K562 (cell line): ENCODE measurements at regions not wholly inside any gene's neighbourhood (a gene's known extent, or its start where the extent isn't known, plus 50 kb on each side); places are given as distances from the start of the nearest gene placed in this dataset.

Source experiments
- ETV5 ChIP-seq: sonication (generic); formaldehyde crosslinking; IDR thresholded peaks from 2 replicates; pipeline ENCODE4 v1.4.0; 2020; ENCODE audit warnings: low read depth, mild to moderate bottlenecking, missing genetic modification reagents
- GTF2A2 ChIP-seq: IDR thresholded peaks from 2 replicates; pipeline ENCODE4 v1.6.1; 2016; ENCODE audit warnings: mild to moderate bottlenecking, missing genetic modification characterization, missing compliant biosample characterization
- SMAD4 ChIP-seq: fragments of 250-450 bp; sonication (Bioruptor Pico); conservative IDR thresholded peaks from 2 replicates; pipeline ENCODE4 v1.8.0; 2021; ENCODE audit warnings: inconsistent platforms, mild to moderate bottlenecking, moderate library complexity
- ZBTB9 ChIP-seq: fragments of 450-650 bp; formaldehyde crosslinking; IDR thresholded peaks from 2 replicates; pipeline ENCODE4 v1.4.0; 2020; ENCODE audit warnings: mild to moderate bottlenecking, moderate library complexity
- ZMIZ1 ChIP-seq, 2 experiments: fragments of 150-350 bp in 1 of 2; IDR thresholded peaks; 2 replicates each; pipeline ENCODE4 v1.6.1; 2012 to 2016; ENCODE audit warnings: low read depth in 2 of 2, low read length in 2 of 2, mild to moderate bottlenecking in 1 of 2, moderate library complexity in 1 of 2
- ZNF668 ChIP-seq: fragments of 250-450 bp; sonication (Bioruptor Pico); IDR thresholded peaks from 2 replicates; pipeline ENCODE4 v1.8.0; 2022; ENCODE audit warnings: mild to moderate bottlenecking, inconsistent platforms
- TF ChIP-seq, protein P1 (sequence below), 3 experiments: fragments of 200-800 bp in 1 of 3; fragments of 250-450 bp in 1 of 3; fragments of 450-650 bp in 1 of 3; sonication (Bioruptor Pico) in 1 of 3; sonication (Bioruptor generic) in 1 of 3; formaldehyde crosslinking in 1 of 3; IDR thresholded peaks; 2 replicates each; pipeline versions ENCODE4 v1.6.1 to v1.8.0; 2016 to 2022; ENCODE audit warnings: mild to moderate bottlenecking in 2 of 3, missing genetic modification characterization in 2 of 3, missing compliant biosample characterization in 1 of 3, moderate library complexity in 1 of 3

- TF ChIP-seq ZMIZ1 (IDR thresholded peaks at IDR 0.05; ENCODE audit: low read depth in 2 of 2, low read length in 2 of 2): no peak
- TF ChIP-seq ETV5: no peak
- TF ChIP-seq ZNF668 (CRISPR knock-in tag): 0 out of 2 replicates have a peak, but pooled peaks have one; percentile 24
- peak; percentile 23; the same call in 1 of the 2 replicates for TF ChIP-seq SMAD4
- TF ChIP-seq, protein P1, sequence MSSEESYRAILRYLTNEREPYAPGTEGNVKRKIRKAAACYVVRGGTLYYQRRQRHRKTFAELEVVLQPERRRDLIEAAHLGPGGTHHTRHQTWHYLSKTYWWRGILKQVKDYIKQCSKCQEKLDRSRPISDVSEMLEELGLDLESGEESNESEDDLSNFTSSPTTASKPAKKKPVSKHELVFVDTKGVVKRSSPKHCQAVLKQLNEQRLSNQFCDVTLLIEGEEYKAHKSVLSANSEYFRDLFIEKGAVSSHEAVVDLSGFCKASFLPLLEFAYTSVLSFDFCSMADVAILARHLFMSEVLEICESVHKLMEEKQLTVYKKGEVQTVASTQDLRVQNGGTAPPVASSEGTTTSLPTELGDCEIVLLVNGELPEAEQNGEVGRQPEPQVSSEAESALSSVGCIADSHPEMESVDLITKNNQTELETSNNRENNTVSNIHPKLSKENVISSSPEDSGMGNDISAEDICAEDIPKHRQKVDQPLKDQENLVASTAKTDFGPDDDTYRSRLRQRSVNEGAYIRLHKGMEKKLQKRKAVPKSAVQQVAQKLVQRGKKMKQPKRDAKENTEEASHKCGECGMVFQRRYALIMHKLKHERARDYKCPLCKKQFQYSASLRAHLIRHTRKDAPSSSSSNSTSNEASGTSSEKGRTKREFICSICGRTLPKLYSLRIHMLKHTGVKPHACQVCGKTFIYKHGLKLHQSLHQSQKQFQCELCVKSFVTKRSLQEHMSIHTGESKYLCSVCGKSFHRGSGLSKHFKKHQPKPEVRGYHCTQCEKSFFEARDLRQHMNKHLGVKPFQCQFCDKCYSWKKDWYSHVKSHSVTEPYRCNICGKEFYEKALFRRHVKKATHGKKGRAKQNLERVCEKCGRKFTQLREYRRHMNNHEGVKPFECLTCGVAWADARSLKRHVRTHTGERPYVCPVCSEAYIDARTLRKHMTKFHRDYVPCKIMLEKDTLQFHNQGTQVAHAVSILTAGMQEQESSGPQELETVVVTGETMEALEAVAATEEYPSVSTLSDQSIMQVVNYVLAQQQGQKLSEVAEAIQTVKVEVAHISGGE (CRISPR knock-in tag; IDR thresholded peaks at IDR 0.05): peak in 1 of 3 experiments; percentile 18; a peak in 1 of 6 replicates
- TF ChIP-seq GTF2A2 (tag): 0 out of 2 replicates have a peak, but pooled peaks have one; percentile 45
- TF ChIP-seq ZBTB9: 0 out of 2 replicates have a peak, but pooled peaks have one; percentile 32
Measured at GRCh38 chr7:32661929-32662328, 166.6 kb downstream of the AVL9 start (continued).
